ENCODE measurements at regions not wholly inside any gene's neighbourhood (a gene's known extent, or its start where the extent isn't known, plus 50 kb on each side); places are given as distances from the start of the nearest gene placed in this dataset.

DNA sequence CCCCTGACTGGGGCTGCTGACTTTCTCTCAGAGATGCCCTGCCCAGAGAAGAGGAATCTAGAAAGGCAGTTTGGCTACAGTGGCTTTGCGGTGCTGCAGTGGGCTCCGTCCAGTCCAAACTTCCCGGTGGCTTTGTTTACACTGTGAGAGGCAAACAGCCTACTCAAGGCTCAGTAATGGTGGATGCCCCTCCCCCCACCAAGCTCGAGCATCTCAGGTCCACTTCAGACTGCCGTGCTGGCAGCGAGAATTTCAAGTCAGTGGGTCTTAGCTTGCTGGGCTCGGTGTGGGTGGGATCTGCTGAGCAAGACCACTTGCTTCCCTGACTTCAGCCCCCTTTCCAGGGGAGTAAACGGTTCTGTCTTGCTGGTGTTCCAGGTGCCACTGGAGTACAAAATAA, 734.5 kb upstream of the LRRN3 start:
- no peak overlapping the region for H3K4me3 ChIP-seq (ENCODE audit: low read depth, low read length)
- DNase-seq (ENCODE audit: low read depth) = no peak
- TF ChIP-seq CTCF (conservative IDR thresholded peaks at IDR 0.05; ENCODE audit: low read depth, low read length) = no peak

- TF ChIP-seq CTCF (conservative IDR thresholded peaks at IDR 0.05; ENCODE audit: low read depth, low read length) = no peak
- H3K4me3 ChIP-seq (ENCODE audit: low read depth, low read length) = no peak overlapping the region
- no peak for DNase-seq (ENCODE audit: low read depth)
Measured at GRCh38 chr7:110358028-110358427, 732.9 kb upstream of the LRRN3 start.

- H3K4me3 ChIP-seq (ENCODE audit: low read depth, low read length) = no peak overlapping the region
- DNase-seq (ENCODE audit: low read depth) = no peak
- no peak for TF ChIP-seq CTCF (conservative IDR thresholded peaks at IDR 0.05; ENCODE audit: low read depth, low read length)
Measured at GRCh38 chr7:110371709-110372108, 719.2 kb upstream of the LRRN3 start.

DNA sequence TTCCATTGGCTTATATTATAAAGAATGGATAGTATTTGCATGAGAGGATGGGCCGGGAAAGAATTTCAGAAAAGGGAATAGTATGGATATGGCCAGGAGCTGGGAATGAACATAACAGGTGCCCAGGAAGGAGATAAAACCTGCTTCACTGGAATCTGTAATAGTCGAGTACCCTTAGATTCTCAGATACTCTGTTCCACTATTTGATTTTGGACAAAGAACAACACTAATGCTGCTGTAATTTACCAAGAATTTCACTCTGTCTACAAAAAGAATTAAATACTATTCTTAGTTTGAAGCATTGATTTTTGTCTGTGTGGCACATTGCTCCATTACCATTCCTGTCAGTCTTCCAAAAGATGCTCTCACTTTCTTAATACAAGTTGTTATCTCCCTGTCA, 718.2 kb upstream of the LRRN3 start:
- no peak for DNase-seq (ENCODE audit: low read depth)
- no peak for TF ChIP-seq CTCF (conservative IDR thresholded peaks at IDR 0.05; ENCODE audit: low read depth, low read length)
- H3K4me3 ChIP-seq (ENCODE audit: low read depth, low read length) = no peak overlapping the region

DNA sequence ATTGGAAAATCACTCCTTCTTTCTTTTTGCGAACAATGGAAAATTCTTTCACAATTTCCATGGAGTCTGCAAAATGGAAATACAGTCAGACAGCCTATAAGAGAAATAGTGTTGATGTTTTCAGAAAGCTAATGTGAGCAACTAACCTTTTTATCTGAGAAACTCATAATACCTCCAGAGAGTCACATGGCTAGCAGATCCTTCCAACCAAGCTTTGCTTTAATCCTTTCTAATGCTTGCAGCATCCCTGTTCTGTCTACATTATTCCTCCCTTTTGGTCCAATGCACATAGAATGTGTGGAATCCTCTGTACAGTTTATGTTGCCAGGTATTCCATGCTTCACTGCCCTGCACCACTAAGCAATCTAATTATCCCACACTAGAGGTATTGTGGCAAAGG, 717.5 kb upstream of the LRRN3 start:
- no peak overlapping the region for H3K4me3 ChIP-seq (ENCODE audit: low read depth, low read length)
- no peak for TF ChIP-seq CTCF (conservative IDR thresholded peaks at IDR 0.05; ENCODE audit: low read depth, low read length)
- DNase-seq (ENCODE audit: low read depth) = peak; percentile 77

- TF ChIP-seq CTCF (conservative IDR thresholded peaks at IDR 0.05; ENCODE audit: low read depth, low read length) = no peak
- H3K4me3 ChIP-seq (ENCODE audit: low read depth, low read length) = no peak overlapping the region
- no peak for DNase-seq (ENCODE audit: low read depth)
Measured at GRCh38 chr7:110373859-110374258, 717.1 kb upstream of the LRRN3 start.

DNA sequence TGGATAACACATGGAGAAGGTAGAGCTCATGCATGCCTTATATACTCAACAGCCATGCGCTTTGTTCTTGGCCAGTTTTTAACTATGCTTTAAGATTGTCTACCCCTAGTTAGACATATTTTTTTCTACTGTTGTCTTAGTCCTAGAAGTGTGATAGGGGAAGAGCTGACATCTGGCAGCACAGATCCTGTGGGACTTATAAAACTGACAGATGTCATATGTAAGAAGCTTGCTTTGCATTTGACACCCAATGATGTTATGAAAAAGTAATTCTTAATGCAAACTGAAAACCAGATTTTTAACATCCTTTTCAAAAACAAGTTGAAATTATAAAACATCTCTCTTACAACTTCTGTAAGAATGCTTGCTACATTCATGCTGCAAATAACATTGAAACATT, 715.9 kb upstream of the LRRN3 start:
- TF ChIP-seq CTCF (conservative IDR thresholded peaks at IDR 0.05; ENCODE audit: low read depth, low read length) = no peak
- DNase-seq (ENCODE audit: low read depth) = no peak
- H3K4me3 ChIP-seq (ENCODE audit: low read depth, low read length) = no peak overlapping the region
